ENCODE measurements at regions not wholly inside any gene's neighbourhood (a gene's known extent, or its start where the extent isn't known, plus 50 kb on each side); places are given as distances from the start of the nearest gene placed in this dataset.
"Not testable (repeated sequence)": the region's sequence is repeated elsewhere in the genome, so short reads cannot be mapped to it uniquely, and the experiment has no call there.

DNA sequence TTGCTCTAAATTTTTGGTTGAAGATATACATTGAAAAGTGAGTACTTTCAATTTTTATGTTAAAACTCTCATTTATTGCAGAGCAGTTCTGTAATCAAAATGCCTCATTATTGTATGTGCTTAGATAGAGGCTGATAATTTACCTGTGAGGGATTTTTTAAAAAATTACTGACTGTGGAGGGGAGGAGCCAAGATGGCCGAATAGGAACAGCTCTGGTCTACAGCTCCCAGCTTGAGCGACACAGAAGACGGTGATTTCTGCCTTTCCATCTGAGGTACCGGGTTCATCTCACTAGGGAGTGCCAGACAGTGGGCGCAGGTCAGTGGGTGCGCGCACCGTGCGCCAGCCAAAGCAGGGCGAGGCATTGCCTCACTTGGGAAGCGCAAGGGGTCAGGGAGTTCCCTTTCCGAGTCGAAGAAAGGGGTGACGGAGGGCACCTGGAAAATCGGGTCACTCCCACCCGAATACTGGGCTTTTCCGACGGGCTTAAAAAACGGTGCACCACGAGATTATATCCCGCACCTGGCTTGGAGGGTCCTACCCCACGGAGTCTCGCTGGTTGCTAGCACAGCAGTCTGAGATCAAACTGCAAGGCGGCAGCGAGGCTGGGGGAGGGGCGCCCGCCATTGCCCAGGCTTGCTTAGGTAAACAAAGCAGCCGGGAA is 89.4 kb downstream of the DDX11 start:
- DNase-seq (ENCODE audit: low read depth); H3K4me3 ChIP-seq (ENCODE audit: low read depth, low read length): not testable (repeated sequence)

- DNase-seq (ENCODE audit: low read depth), result not testable (repeated sequence)
Observed at GRCh38 chr12:31174293-31174692, 100.6 kb downstream of the DDX11 start.

DNA sequence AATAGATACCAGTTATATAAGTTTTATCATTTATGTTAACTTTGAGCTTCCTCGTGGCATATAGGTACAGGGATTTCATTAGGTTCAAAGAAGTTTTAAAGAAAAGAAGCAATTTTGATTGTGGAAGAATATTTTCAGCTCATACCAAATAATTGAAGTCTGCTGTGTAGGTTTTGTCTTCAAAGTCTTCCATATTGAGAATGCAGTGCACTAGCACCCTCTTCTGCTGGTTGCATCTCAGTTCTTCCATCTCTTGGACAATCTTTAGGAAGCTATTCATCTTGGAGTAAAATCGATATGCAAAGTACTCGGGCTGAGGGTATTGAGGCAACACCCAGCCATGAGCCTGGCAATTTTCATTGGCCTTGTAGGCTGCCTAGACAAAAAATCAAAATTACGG is 103.9 kb downstream of the DDX11 start:
- DNase-seq (ENCODE audit: low read depth); H3K4me3 ChIP-seq (ENCODE audit: low read depth, low read length): not testable (repeated sequence)

More at GRCh38 chr12:31174293-31174692, 100.6 kb downstream of the DDX11 start:
- H3K4me3 ChIP-seq (ENCODE audit: low read depth, low read length), result not testable (repeated sequence)

DNA sequence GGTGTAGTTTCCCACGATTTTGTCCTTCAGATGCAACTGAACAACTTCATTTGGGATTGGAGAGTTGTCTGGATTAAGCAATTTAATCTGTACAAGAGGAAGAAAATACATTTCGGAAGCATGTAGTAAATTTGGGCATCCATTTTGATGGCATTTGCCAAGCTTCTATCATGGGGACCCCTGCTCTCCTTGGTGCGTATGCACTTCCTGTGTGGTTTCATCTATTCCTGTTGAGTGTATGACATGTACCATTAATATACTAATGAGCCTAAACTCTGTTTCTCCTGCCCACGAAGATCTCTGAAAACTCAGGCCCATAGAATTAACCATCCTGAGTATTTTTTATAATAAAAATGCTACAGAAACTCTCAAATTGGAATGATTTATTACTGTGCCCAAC is 105.2 kb downstream of the DDX11 start:
- DNase-seq (ENCODE audit: low read depth); H3K4me3 ChIP-seq (ENCODE audit: low read depth, low read length): not testable (repeated sequence)

- H3K4me3 ChIP-seq (ENCODE audit: low read depth, low read length); DNase-seq (ENCODE audit: low read depth): not testable (repeated sequence)
Observed at GRCh38 chr12:31179627-31180237, 106.1 kb downstream of the DDX11 start.

DNA sequence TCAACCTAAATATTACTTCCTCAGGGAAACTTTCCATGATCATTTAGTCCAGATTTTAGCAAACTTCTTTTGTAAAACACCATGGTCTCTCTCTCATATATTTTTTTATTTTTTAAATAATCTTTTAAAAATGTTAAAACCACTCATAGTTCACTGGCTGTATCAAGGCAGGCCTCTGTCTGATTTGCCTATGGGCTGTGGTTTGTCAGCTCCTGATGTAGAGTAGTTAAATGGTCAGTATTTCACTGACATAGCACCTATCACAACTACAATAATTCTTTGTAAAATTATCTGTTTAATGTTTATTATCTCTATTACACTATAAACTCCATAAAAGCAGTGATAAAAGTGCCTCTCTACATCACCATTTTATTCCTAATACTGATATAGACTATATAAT is 108.9 kb downstream of the DDX11 start:
- not testable (repeated sequence) for H3K4me3 ChIP-seq (ENCODE audit: low read depth, low read length)

GRCh38 chr12:31183107-31183506 is 109.4 kb downstream of the DDX11 start:
- not testable (repeated sequence) for DNase-seq (ENCODE audit: low read depth); H3K4me3 ChIP-seq (ENCODE audit: low read depth, low read length)

More for the DNA sequence above, 108.9 kb downstream of the DDX11 start:
- DNase-seq (ENCODE audit: low read depth), result not testable (repeated sequence)

GRCh38 chr12:31183899-31184298 is 110.2 kb downstream of the DDX11 start:
- not testable (repeated sequence) for DNase-seq (ENCODE audit: low read depth); H3K4me3 ChIP-seq (ENCODE audit: low read depth, low read length)

GRCh38 chr12:31184667-31185066 is 111.0 kb downstream of the DDX11 start:
- H3K4me3 ChIP-seq (ENCODE audit: low read depth, low read length); DNase-seq (ENCODE audit: low read depth): not testable (repeated sequence)

GRCh38 chr12:31192689-31193088 is 119.0 kb downstream of the DDX11 start:
- DNase-seq (ENCODE audit: low read depth); H3K4me3 ChIP-seq (ENCODE audit: low read depth, low read length): not testable (repeated sequence)

GRCh38 chr12:31195620-31196019 is 122.0 kb downstream of the DDX11 start:
- not testable (repeated sequence) for H3K4me3 ChIP-seq (ENCODE audit: low read depth, low read length); DNase-seq (ENCODE audit: low read depth)

DNA sequence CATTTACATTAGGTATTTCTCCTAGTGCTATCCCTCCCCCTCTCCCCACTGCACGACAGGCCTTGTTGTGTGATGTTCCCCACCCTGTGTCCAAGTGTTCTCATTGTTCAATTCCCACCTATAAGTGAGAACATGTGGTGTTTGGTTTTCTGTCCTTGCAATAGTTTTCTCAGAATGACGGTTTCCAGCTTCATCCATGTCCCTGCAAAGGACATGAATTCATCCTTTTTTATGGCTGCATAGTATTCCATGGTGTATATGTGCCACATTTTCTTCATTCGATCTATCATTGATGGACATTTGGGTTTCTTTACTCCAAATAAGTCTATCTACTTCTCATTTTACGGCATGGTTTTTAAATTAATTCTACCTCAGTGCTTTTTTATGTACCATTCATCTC is 125.8 kb downstream of the DDX11 start:
- not testable (repeated sequence) for H3K4me3 ChIP-seq (ENCODE audit: low read depth, low read length); DNase-seq (ENCODE audit: low read depth)

DNA sequence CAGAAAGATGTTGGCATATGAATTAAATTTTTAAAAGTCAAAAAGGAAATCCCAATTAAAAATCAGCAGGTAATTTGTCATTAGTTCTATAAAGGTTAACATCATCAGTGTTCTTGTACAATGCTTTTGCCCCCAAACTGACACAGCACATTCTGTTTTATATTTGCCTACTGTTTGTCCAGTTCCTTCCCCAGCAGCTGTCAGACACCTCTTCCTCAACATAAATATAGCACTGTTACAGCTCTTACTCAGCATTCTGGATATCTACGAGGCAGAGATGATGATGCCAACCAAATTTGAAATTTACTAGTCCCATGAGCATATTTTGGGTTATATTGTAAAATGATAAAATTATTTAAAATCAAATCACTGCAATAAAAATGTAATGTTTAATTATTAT is 124.6 kb downstream of the SINHCAF start:
- TF ChIP-seq, protein P1, sequence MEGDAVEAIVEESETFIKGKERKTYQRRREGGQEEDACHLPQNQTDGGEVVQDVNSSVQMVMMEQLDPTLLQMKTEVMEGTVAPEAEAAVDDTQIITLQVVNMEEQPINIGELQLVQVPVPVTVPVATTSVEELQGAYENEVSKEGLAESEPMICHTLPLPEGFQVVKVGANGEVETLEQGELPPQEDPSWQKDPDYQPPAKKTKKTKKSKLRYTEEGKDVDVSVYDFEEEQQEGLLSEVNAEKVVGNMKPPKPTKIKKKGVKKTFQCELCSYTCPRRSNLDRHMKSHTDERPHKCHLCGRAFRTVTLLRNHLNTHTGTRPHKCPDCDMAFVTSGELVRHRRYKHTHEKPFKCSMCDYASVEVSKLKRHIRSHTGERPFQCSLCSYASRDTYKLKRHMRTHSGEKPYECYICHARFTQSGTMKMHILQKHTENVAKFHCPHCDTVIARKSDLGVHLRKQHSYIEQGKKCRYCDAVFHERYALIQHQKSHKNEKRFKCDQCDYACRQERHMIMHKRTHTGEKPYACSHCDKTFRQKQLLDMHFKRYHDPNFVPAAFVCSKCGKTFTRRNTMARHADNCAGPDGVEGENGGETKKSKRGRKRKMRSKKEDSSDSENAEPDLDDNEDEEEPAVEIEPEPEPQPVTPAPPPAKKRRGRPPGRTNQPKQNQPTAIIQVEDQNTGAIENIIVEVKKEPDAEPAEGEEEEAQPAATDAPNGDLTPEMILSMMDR (IDR thresholded peaks at IDR 0.05; ENCODE audit: low read depth, low read length, missing control alignments), result no peak
- no peak for DNase-seq (ENCODE audit: low read depth)
- no peak overlapping the region for H3K4me3 ChIP-seq (ENCODE audit: low read depth, low read length)

- TF ChIP-seq, protein P1 (IDR thresholded peaks at IDR 0.05; ENCODE audit: low read depth, low read length, missing control alignments), result no peak
- H3K4me3 ChIP-seq (ENCODE audit: low read depth, low read length), result no peak overlapping the region
- no peak for DNase-seq (ENCODE audit: low read depth)
Observed at GRCh38 chr12:31203261-31203660, 122.7 kb downstream of the SINHCAF start.
